ENCODE measurements at regions not wholly inside any gene's neighbourhood (a gene's known extent, or its start where the extent isn't known, plus 50 kb on each side); places are given as distances from the start of the nearest gene placed in this dataset.

- DNase-seq = no peak
Observed at GRCh38 chr16:86306011-86306644, 204.2 kb upstream of the FOXF1 start.

- DNase-seq = no peak
Observed at GRCh38 chr16:86306811-86307513, 203.4 kb upstream of the FOXF1 start.

- DNase-seq = no peak
Observed at GRCh38 chr16:86307514-86307903, 202.8 kb upstream of the FOXF1 start.

DNA sequence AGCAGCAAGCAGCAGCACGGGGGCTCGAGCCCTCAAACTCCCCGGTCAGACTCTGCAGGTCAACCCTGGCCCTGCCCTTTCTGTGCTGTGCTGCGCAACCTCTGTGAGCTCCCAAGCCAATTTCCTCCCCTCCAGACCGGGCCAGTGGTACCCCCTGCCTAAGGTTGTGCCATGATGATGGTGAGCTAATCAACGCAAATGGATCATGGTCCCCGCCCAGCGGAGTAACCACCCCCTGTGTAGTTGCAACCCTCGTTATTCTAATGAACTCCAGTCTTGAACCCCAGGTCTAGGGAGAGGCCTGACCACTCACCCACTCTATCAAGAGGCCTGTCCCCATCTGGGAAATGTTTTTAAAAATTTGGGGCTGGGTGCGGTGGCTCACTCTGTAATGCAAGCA lies 201.8 kb upstream of the FOXF1 start:
- no peak for DNase-seq

DNA sequence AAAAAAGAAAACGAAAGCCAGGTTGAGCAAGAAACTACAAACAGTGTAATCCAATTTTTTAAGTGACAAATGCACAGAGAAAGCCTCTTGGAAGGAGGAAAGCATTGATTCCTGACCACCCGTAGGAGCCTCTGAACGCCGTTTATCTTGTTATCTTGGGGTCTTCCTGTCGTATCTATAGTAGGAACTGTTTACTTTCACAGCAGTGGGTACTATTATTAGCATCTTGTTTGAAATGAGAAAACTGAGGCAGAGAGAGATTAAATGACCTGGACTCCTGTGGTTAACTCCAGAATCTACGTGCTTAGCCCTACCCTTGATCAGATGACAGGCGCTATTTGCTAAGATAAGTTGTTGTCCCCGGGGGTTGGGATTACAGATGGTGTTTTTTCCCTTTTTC lies 196.7 kb upstream of the FOXF1 start:
- no peak for DNase-seq

- no peak for DNase-seq
Observed at GRCh38 chr16:86314402-86315025, 195.8 kb upstream of the FOXF1 start.

- no peak for DNase-seq
Observed at GRCh38 chr16:86316967-86317812, 193.1 kb upstream of the FOXF1 start.

DNA sequence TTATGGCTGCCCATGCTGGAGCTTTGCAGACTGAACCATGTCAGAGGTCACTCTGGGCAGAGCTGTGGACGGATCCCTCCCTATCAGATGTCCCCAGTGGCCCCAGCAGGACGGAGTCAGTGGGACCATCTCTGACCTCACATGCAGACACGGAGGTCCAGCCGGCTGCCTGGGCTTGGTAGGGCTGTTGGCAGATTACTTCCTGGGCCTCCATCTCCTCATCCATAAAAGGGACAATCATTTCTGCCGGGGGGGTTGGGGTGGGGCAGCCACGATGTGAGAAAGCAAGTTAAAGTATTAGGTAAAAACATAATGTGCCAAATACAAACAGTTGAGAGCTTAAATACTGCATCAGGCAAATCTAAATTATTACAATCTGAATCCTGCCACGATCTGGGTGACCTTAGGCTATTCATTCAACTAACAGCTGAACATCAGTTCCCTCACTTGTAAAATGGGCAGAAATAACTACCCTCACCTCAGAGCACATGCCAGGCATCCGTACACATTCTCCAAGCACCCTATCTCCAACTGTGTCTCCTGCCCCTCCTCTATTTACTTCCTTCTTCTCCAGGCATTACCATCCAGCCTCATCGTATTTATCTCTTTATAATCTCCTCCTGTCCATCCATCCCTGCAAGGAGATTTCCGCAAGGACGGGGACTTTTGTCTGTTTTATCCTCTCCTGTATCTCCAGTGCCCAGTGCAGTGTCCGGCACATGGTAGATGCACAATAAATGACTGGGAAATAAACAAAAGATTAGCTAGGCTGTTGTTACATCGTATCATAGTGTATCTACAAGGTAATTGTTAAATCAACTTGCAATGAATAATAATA lies 192.3 kb upstream of the FOXF1 start:
- DNase-seq = no peak

- no peak for DNase-seq
Observed at GRCh38 chr16:86319585-86320236, 190.6 kb upstream of the FOXF1 start.

DNA sequence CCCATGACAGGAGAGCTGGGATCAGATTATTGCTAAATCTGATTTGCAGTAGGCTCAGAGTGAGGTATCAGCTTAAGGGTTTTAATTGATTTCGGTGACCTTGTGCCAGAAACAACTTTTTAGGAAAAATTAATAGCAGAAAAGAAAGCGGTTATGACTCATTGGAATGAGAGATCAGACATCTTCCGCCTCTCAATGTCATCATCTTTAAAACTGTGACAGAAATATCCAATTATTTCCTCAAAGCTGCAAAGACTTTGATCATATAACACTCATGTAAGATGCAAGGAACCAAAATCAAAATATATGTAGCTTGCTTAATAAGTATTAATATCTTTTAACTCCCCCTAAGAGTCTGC lies 190.1 kb upstream of the FOXF1 start:
- DNase-seq = no peak

- DNase-seq = no peak
Observed at GRCh38 chr16:86321491-86321890, 188.8 kb upstream of the FOXF1 start.

DNA sequence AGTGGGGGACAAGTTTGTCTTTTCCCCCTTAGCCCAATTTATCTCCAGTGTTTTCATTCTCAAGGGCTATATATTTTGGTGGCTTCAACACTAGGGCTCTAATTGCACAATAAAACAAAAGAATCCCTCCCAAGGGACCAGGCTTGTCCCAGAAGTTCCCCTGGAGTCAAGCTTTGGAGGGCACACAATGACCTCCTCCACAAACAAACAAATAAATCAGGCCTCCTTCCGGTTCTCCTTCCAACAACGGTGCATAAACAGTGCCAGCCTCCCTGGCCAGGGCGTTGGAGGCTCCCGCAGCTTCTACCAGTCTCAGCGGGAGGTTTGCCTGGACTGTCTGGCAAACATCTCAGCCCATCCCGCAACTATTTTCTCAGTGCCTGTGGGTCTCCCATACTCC lies 188.0 kb upstream of the FOXF1 start:
- DNase-seq = no peak

DNA sequence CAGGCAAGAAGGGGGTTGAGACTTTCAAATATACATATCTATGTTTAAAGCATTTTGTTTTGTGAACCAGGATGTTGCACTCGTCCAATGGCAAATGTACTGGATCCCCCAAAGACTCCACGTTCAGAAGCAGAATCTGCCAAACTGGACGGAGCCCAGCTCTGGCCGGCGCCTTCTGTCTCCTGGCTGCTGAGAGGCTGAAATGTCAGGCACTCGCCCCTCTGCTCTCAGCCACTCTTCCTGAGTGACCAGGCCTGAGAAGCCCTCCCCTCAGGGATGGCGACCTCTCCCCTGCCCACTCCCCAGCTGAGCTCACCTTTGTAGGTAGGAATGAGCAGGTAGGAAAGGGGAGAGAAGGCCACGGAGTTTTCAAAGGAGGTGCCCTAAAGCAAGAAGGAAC lies 187.5 kb upstream of the FOXF1 start:
- DNase-seq = no peak

- no peak for DNase-seq
Observed at GRCh38 chr16:86324320-86324719, 186.0 kb upstream of the FOXF1 start.

- no peak for DNase-seq
Observed at GRCh38 chr16:86325360-86325759, 185.0 kb upstream of the FOXF1 start.

DNA sequence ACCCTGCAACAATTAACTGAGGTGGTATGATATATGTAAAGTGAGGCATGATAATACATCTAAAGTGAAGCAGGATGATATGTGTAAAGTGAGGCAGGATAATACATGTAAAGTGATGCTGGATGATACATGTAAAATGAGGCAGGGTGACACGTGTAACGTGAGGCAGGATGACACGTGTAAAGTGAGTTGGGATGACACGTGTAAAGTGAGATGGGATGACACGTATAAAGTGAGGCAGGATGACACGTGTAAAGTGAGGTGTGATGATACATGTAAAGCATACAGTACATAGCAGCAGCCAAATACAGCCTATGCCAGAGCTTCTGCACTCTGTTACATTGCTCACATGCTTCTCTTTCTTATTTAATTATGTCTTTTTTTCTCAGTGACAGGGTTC lies 184.4 kb upstream of the FOXF1 start:
- DNase-seq = no peak

GRCh38 chr16:86327321-86327720 lies 183.0 kb upstream of the FOXF1 start:
- DNase-seq = no peak

- no peak for DNase-seq
Observed at GRCh38 chr16:86330906-86331305, 179.4 kb upstream of the FOXF1 start.

DNA sequence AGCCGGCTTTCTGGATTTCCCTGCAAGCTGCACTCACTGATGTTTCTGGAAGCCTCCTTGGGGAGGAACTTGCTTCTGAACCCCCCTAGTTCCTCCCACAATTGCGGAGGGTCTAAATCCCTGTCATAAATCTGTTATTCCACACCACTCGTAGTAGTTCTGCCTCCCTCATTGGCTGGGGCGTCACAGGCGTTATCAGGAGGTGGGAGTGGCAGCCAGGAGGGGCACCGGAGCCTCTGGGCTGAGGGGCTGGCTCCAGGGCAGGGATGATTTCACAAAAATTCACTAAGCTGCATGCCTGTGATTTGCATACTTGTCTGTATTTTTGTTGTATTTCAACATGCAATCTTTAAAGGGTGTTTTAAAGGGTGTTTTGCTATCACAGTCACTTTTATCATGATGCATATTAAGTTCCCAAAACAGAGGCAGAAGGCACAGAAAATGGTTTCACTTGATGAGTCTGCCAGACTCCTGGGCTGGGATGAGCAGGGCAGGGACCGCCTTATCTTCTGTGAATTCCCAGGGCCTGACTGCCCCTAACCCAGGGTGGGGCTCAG lies 176.2 kb upstream of the FOXF1 start:
- no peak for DNase-seq

DNA sequence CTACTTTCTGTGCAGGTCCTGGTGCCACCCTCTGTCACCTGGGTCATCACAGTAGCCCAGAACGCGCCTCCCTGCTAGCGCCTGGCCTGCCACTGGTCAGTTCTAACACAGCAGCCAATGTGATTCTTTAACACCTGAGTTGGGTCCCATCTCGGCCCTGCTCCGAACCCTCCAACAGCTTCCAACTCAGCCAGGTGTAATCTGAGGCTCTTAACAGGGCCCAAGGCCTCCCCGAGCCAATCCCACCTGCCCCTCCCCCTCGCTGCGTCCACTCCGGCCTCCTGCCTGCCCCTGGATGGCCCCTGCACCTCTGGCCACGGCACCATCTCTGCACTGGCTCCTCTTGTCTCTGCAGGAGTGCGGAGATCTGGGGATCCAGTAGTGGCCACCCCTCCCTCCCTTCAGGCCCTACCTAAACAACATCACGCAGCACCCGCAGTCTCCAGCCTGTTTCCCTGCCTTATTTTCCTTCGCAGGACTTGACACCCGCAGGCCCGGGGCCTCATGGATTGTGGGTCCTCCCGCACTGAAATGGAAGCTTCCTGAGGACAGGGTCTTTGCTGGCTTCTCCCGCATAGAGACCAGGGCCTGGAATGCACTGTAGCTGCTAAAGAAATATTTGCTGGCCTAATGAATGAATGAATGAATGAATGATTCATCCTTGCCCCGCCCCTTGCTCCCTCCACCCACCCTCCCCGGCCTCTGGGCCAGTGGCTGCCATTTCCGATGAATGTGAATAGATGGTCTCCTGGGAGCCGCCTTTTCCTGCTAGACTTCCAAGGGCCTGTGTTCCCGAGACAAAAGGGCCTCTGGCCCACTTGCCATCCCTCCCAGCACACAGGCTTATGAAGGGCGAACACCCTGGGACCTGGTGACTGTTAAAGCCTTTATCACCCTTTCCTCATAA lies 174.8 kb upstream of the FOXF1 start:
- DNase-seq = no peak

DNA sequence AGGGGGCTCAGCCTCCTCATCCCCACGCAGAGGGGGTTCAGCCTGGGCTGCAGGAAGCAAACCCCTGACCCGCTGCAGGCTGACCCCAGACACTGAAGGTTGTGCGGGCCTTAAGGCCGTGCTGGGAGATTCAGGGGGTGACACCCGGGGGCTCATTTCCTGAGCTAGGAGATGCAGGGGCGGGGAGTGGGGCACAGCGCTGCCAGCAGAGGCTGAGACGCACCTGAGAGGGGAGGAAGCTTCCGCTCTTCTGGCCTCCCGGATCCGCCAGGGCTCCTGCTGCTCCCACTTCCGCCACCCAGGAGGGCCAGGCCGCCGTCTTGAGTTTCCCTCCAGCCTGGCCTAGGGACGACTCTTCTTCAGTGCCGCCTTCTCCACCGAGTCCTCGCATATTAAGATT lies 173.2 kb upstream of the FOXF1 start:
- DNase-seq = no peak

Measured in CD4-positive, alpha-beta T cell treated with Interleukin-21 for 1 hour (primary cell).